T-helper 9 cell (primary cell): ENCODE measurements at regions not wholly inside any gene's neighbourhood (a gene's known extent, or its start where the extent isn't known, plus 50 kb on each side); places are given as distances from the start of the nearest gene placed in this dataset.
"Not testable (repeated sequence)": the region's sequence is repeated elsewhere in the genome, so short reads cannot be mapped to it uniquely, and the experiment has no call there.

Experiments
- DNase-seq: peaks from one replicate; pipeline ENCODE4 v3.0.0-alpha.2; 2020

GRCh38 chr5:138702166-138703077, 50.8 kb upstream of the CTNNA1 start:
- DNase-seq: no peak

DNA sequence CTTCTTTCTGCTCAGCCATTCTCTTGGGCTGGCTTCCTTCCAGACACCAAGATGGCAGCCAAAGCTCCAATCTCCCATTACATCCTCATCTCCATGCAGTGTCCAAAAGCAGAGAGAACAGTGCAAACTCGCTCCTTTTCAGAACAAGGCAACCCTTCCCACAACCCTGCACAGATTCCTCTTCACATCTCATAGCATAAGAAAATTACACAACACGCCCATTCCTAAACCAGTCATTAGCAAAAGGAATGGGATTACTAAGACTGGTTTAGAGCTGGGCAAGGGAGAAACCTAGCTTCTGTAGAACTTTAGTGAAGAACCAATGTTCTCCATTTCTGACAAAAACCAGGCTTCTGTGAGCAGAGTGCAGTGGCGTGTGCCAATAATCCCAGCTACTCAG, 51.5 kb upstream of the CTNNA1 start:
- DNase-seq: no peak

- DNase-seq: no peak
Observed at GRCh38 chr5:138700581-138701362, 52.5 kb upstream of the CTNNA1 start.

DNA sequence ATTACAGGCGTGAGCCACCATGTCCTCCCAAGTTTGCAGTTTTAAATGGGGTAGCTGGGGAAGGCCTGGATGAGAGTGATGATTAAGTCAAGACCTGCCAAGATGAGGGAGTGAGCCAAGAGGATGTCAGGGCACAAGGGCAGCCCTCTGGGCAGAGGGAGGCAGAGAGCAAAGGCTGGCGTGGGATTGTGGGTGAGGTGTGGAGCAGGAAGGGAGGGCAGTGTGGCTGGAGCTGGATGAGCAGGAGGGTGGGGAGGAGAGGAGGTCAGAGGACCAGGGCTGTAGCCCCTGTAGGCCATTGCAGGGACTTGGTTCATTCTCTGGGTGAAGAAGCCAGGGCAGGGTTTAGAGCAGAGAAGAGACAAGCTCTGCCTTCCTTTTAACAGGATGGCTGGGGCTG, 53.7 kb upstream of the CTNNA1 start:
- no peak for DNase-seq

GRCh38 chr5:138698713-138699112, 54.5 kb upstream of the CTNNA1 start:
- DNase-seq: no peak

- DNase-seq: no peak
Observed at GRCh38 chr5:138697720-138698360, 55.4 kb upstream of the CTNNA1 start.

DNA sequence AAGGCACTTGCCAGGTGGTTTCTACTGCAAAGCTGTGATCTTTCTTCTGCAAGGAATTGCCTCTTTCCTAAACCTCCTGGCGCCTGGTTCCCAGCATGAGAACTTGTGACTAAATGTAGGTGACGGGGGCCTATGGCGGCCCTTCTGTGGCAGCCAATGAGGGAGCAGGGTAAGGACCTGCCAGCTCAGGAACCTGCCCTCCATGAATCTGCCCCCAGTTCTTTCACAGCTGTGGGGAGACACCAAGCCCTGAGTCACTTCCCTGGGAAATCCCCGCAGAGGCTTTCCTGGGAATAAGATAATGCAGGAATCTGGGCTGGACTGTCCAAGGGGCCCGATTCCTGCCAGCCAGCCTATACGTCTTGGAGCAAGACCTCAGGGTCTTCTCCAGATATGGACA, 56.7 kb upstream of the CTNNA1 start:
- no peak for DNase-seq

DNA sequence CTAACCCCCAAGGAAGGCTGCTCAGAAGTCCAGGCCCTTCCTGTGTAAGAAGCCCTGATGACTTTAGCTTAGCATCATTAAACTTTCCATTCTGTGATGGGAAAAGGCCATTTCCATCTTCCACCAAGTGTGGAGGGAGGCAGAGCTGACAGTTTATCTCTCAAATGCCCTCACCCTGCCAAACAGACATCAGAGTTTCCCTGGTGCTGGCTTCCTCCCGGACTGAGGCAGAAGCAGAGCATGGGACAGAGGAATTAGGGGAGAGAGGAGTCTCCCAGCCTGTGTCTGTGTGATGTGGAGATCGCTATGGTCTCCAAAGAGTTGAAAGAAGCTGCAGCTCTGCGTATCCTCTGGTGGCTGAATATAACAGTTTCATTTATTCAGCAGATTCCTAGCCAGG, 57.4 kb upstream of the CTNNA1 start:
- no peak for DNase-seq

DNA sequence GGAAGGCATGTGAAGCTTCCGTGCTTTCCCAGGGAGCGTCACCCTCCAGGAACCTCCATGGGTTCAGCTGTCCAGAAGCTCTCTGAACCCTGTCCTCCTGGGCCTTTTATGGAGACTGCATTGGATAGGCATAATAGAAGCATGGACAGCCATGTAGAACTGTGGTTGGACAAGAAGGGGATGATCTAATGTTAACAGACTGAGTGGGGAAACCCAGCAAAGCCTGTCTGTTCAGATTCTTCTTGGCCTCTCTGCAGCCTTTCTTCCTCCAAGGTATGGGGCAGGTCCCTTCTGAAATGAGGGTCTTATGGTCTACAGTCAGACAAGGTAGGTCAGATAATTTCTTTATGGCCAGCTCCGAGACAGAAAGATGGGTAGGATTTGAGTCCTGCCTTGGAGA, 59.1 kb upstream of the CTNNA1 start:
- DNase-seq: no peak

DNA sequence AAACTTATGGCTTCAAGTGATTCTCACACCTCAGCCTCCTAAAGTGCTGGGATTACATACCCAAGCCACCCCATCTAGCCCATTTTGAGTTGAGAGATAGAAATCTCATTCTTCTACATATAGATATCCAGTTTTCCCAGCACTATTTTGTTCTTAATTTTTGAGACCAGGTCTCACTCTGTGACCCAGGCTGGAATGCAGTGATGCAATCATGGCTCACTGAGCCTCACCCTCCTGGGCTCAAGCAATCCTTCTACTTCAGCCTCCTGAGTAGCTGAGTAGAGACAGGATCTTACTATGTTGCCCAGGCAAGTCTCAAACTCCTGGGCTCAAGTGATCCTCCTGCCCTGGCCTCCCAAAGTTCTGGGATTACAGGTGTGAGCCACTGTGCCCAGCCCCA, 60.9 kb upstream of the CTNNA1 start:
- no peak for DNase-seq

DNA sequence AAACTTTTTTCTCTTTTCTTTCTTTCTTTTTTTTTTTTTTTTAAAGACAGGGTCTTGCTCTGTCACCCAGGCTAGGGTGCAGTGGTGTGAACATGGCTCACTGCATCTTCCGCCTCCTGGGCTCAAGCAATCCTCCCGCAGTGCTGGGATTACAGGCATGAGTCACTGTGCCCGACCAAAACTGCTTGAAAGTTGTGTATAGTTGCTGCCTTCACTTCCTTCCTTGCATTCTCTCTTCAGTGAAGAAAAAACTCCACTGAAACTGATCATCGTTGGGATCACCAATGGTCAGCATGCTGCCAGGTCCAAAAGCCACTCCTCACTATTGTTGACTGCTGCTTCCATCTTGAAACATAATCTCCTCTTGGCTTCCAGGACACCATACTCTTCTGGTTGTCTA, 66.6 kb upstream of the CTNNA1 start:
- no peak for DNase-seq

DNA sequence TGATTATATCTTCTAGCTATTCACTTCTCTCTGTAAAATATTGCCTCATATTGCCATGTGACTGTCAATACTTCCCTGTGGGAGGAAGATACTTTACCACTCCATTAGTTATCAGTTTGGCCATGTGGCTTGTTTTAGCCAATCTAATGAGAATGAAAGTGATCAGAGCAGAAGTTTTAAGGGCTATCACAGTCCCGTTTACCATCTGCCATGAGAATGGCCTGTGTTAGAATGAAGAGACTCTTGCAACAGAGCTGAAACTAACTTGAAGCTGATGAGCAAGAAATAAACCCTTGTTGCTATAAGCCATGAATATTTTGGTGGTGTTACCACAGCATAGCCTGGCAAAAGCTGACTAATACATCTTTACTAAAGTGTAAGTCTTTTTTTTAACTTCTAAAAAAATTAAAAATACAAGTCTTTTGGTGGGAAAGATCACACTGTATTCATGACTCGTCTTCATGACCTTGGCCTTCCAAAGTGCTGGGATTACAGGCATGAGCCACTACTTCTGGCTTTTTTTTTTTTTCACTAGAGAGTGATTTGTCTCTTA, 68.0 kb upstream of the CTNNA1 start:
- no peak for DNase-seq

DNA sequence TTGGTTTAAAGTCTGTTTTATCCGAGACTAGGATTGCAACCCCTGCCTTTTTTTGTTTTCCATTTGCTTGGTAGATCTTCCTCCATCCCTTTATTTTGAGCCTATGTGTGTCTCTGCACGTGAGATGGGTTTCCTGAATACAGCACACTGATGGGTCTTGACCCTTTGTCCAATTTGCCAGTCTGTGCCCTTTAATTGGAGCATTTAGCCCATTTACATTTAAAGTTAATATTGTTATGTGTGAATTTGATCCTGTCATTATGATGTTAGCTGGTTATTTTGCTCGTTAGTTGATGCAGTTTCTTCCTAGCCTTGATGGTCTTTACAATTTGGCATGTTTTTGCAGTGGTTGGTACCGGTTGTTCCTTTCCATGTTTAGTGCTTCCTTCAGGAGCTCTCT, 70.8 kb upstream of the CTNNA1 start:
- DNase-seq: not testable (repeated sequence)

DNA sequence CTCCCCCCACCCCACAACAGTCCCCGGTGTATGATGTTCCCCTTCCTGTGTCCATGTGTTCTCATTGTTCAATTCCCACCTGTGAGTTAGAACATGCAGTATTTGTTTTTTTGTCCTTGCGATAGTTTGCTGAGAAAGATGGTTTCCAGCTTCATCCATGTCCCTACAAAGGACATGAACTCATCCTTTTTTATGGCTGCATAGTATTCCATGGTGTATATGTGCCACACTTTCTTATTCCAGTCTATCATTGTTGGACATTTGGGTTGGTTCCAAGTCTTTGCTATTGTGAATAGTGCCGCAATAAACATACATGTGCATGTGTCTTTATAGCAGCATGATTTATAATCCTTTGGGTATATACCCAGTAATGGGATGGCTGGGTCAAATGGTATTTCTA, 74.4 kb upstream of the CTNNA1 start:
- DNase-seq: not testable (repeated sequence)

GRCh38 chr5:138677782-138678181, 75.4 kb upstream of the CTNNA1 start:
- no peak for DNase-seq

DNA sequence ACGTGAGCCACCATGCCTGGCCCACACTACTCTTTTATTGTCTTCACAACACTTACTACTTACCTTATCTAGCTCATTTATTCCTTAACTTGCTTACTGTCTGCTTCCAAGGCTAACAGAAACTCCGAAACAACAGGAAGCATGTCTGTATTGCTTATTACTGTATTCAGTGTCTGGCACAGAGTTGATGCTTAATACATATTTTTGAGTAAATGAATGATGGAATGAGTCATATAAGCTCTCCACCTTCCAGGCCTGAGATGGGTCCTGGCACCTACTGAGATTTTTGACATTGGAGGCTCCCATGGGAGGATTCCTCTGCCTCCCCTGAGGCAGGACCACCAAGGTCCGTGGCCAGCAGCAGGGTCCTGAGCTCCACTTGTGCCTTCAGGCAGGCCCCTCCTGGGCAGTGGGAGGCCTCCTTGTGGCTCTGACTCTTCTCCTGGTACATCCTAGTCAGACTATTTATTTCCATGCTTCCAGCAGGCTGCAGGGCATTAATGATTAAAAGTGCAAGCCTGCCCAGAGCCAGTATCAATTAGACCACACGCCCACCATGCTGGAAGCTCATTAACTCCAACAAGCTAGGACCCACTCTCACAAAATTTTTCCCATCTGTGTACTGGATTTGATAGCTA, 76.5 kb upstream of the CTNNA1 start:
- DNase-seq: no peak

DNA sequence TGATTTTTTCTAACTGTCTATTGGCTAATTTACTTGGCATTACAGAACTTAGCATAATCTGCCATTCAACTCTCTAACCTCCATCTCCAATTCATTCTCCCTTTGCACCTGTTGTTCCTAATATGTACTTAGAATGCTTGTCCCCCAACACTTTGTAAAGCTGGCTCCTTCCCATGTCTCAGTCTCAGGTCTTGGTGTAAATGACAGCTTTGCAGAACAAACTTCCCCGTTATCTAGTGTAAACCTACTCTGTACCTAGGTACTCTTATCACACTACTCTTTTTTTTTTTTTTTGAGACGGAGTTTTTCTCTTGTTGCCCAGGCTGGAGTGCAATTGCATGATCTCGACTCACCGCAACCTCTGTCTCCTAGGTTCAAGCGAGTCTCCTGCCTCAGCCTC, 77.2 kb upstream of the CTNNA1 start:
- DNase-seq: no peak

- DNase-seq: no peak
Observed at GRCh38 chr5:138668451-138669380, 84.5 kb upstream of the CTNNA1 start.

DNA sequence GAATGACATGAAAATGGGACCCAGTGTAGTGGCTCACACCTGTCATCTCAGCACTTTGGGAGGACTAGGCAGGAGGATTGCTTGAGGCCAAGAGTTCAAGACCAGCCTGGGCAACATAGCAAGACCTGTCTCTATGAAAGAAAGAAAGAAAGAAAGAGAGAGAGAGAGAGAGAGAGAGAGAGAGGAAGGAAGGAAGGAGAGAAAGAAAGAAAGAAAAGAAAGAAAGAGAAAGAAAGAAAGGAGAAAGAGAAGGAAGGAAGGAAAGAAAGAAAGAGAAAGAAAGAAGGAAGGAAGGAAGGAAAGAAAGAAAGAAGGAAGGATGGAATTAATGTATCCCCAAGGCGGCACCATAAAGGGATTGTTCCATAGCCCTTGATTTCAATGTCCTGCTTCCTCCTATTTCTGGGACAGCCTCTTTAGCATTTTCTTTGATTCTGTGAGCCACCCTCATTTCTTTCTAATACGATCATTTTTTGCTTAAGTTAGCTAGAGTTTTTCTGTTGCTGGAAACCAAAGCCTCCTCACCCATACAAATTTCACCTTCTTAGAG, 85.4 kb upstream of the CTNNA1 start:
- DNase-seq: not testable (repeated sequence)

DNA sequence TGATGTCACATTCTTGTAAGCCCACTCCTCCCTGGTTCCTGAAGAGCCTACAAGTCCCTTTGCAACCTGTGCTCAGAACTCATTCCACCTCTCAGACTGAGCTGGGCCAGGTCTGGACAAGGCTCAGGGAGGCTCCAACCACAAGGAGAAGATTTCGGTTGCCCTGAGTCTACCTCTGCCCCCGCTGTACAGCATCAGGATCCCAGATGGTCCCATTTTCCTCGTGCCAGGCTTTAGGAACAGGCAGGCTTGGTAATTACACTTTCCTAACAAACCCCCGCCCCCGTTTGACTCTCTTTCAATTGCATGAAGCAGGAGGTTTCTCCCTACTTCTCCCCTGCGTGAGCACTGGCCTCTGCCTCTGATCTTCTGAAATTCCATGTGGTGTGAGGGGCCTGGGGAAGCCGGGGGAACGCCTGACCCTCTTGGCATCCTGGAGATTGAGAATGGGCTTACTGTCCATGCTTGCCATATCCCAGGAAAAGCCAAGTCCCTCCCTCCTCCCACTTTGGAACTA, 86.9 kb upstream of the CTNNA1 start:
- DNase-seq: no peak

DNA sequence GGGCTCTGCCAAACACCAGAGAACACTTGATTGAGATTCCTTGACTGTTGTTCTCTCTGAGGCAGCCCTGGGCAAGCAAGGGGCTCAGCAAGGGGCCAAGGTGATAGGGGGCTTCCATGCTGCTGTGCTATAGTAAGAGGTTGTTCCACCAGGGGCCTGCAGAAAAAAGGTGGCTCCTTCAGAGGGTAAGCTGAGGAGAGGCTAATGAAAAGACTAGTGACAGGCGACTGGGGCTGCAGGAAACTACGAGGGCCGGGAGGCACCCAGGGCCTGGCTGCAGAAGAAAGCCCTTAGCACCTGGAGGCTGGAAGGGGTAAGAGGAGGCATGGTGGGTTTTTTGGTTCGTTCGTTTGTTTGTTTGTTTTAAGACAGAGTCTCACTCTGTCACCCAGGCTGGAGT, 88.0 kb upstream of the CTNNA1 start:
- DNase-seq: no peak
